Fibroblast of the aortic adventitia (primary cell): ENCODE measurements at regions not wholly inside any gene's neighbourhood (a gene's known extent, or its start where the extent isn't known, plus 50 kb on each side); places are given as distances from the start of the nearest gene placed in this dataset.

ENCODE experiments used
- DNase-seq: peaks from one replicate; pipeline ENCODE4 v3.0.0-alpha.2; 2010; ENCODE audit warnings: low read depth
- H3K4me3 ChIP-seq: 2 replicates; pipeline ENCODE4 v1.5.1; 2011; ENCODE audit warnings: low read depth, mild to moderate bottlenecking, control low read depth, low read length, moderate library complexity
- CTCF ChIP-seq: IDR thresholded peaks from 2 replicates; pipeline ENCODE4 v1.5.1; 2011; ENCODE audit warnings: mild to moderate bottlenecking, low read length, control low read depth, inconsistent platforms; ENCODE audit not compliant: insufficient read depth

GRCh38 chr7:113694149-113694548, 224.7 kb downstream of the PPP1R3A start:
- no peak for DNase-seq
- no peak for TF ChIP-seq CTCF
- no peak overlapping the region for H3K4me3 ChIP-seq

- no peak overlapping the region for H3K4me3 ChIP-seq
- no peak for DNase-seq
- TF ChIP-seq CTCF, result no peak
Observed at GRCh38 chr7:113684165-113684564, 234.6 kb downstream of the PPP1R3A start.

GRCh38 chr7:113677811-113678210, 241.0 kb downstream of the PPP1R3A start:
- TF ChIP-seq CTCF, result no peak
- no peak overlapping the region for H3K4me3 ChIP-seq
- no peak for DNase-seq

DNA sequence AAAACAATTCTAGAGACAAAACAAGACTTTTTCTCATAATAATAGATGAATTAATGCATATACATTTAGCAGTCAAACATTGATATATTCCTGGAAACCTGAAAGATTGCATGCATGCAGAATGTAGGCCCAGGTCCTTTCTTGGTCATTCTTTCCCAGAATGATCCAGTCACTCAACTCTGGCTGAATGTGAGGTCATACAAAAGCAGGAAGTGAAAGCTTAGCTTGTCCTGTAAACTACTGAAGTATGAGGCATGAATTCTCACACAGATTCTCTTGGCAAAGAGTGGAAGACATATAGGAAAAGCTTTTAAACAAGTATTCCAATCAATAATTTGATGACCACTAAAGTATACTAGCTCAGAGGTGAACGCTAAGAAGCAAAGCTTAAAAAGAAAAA, 253.9 kb downstream of the PPP1R3A start:
- H3K4me3 ChIP-seq, result no peak overlapping the region
- DNase-seq, result no peak
- no peak for TF ChIP-seq CTCF

- no peak for TF ChIP-seq CTCF
- no peak overlapping the region for H3K4me3 ChIP-seq
- DNase-seq, result no peak
Observed at GRCh38 chr7:113659416-113659815, 259.4 kb downstream of the PPP1R3A start.

- H3K4me3 ChIP-seq, result no peak overlapping the region
- no peak for TF ChIP-seq CTCF
- no peak for DNase-seq
Observed at GRCh38 chr7:113657603-113658002, 261.2 kb downstream of the PPP1R3A start.

DNA sequence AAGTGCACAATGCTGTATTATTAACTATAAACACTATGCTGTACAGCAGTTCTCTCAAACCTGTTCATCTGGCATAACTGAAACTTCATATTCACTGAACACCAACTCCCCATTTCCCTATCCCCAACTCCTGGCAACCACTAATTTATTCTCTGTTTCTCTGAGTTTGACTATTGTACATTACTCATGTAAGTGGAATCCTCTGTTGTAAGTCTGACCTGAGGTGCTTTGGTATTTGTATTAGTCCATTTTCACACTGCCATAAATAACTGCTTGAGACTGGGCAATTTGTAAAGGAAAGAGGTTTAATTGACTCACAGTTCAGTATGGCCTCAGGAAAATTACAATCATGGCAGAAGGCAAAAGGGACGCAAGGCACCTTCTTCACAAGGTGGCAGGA, 266.3 kb downstream of the PPP1R3A start:
- no peak for DNase-seq
- TF ChIP-seq CTCF, result no peak
- H3K4me3 ChIP-seq, result no peak overlapping the region
